Tibial nerve (tissue), 4 donors: ENCODE measurements at regions not wholly inside any gene's neighbourhood (a gene's known extent, or its start where the extent isn't known, plus 50 kb on each side); places are given as distances from the start of the nearest gene placed in this dataset.

Experiments used
- DNase-seq, 2 donors: peaks; one replicate each; pipeline ENCODE4 v3.0.0-alpha.2; 2019; ENCODE audit warnings: low spot score in 2 of 2
- H3K27ac ChIP-seq, 4 donors: fragments of 200-600 bp; sonication (generic) in 3 of 4; one replicate each; pipeline ENCODE4 v1.5.1; 2017 to 2019; ENCODE audit warnings: mild to moderate bottlenecking in 1 of 4
- H3K27me3 ChIP-seq, 2 donors: fragments of 200-600 bp; sonication (generic) in 1 of 2; one replicate each; pipeline versions ENCODE4 v1.5.1 to v1.6.0; 2017 to 2019
- H3K36me3 ChIP-seq, 3 donors: fragments of 200-600 bp; sonication (generic); one replicate each; pipeline ENCODE4 v1.5.1; 2018 to 2019
- H3K4me1 ChIP-seq, 4 donors: fragments of 200-600 bp; sonication (generic) in 3 of 4; one replicate each; pipeline ENCODE4 v1.5.1; 2017 to 2019
- H3K4me3 ChIP-seq, 4 donors: fragments of 200-600 bp; sonication (generic) in 3 of 4; one replicate each; pipeline ENCODE4 v1.5.1; 2017 to 2019; ENCODE audit warnings: mild to moderate bottlenecking in 1 of 4, moderate library complexity in 1 of 4
- H3K9me3 ChIP-seq, 4 donors: fragments of 200-600 bp; sonication (generic) in 3 of 4; one replicate each; pipeline ENCODE4 v1.5.1; 2017 to 2019
- CTCF ChIP-seq, 5 experiments: fragments of 200-600 bp in 3 of 5; fragments of 450-650 bp in 2 of 5; sonication (generic) in 3 of 5; IDR thresholded peaks; one replicate each; pipeline ENCODE4 v1.5.1; 2016 to 2019; ENCODE audit warnings: antibody characterized with exemption in 5 of 5, mild to moderate bottlenecking in 3 of 5, moderate library complexity in 2 of 5
- EP300 ChIP-seq, 2 donors: sonication (generic); formaldehyde crosslinking; IDR thresholded peaks; one replicate each; pipeline ENCODE4 v1.6.1; 2017; ENCODE audit warnings: antibody characterized with exemption in 2 of 2, mild to moderate bottlenecking in 1 of 2
- POLR2A ChIP-seq, 2 donors: fragments of 450-650 bp; IDR thresholded peaks; one replicate each; pipeline ENCODE4 v1.6.1; 2017; ENCODE audit warnings: antibody characterized with exemption in 2 of 2, mild to moderate bottlenecking in 2 of 2, moderate library complexity in 2 of 2
- whole genome bisulfite sequencing, 2 donors: methylation state at CpG; one replicate each; pipeline ENCODE4 v1.1.5; 2018; 5-methylcytosine and 5-hydroxymethylcytosine counted together

DNA sequence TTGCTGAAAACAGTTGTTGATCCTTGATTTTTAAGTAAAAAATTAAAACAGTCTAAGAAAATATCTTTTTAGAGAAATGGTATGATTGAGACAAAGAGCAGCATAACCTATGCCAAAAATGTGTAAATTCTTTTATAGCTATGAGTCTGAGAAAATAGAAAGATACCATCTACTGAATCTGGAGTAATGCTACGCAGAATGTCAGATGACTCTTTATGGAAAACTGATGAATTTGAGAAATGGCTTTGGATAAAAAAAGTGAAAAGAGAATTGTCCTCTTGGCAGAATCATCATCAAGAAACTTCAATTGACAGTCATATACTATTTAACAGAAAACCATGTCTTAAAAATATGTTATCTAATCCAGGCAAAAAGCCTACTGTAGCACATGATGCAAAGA is 183.1 kb downstream of the FAT4 start:
- no peak overlapping the region for H3K27ac ChIP-seq
- H3K4me3 ChIP-seq = no peak overlapping the region
- DNase-seq = no peak
- H3K4me1 ChIP-seq = no peaks in the 10 kb centered on the region
- no peaks in the 10 kb centered on the region for H3K9me3 ChIP-seq
- H3K27me3 ChIP-seq = no peaks in the 10 kb centered on the region
- H3K36me3 ChIP-seq = no peaks in the 10 kb centered on the region
- 89 to 97% methylated on average over 1 of the region's 1 CpG for WGBS, 2 donors
- TF ChIP-seq CTCF (IDR thresholded peaks at IDR 0.05) = no peak
- no peak for TF ChIP-seq POLR2A (IDR thresholded peaks at IDR 0.05)
- no peak for TF ChIP-seq EP300 (IDR thresholded peaks at IDR 0.05)

- H3K36me3 ChIP-seq = no peaks in the 10 kb centered on the region
- no peaks in the 10 kb centered on the region for H3K9me3 ChIP-seq
- no peak for DNase-seq
- H3K4me1 ChIP-seq = no peaks in the 10 kb centered on the region
- no peaks in the 10 kb centered on the region for H3K27me3 ChIP-seq
- H3K4me3 ChIP-seq = no peak overlapping the region
- TF ChIP-seq POLR2A (IDR thresholded peaks at IDR 0.05) = no peak
- TF ChIP-seq EP300 (IDR thresholded peaks at IDR 0.05) = no peak
- no peak for TF ChIP-seq CTCF (IDR thresholded peaks at IDR 0.05)
- H3K27ac ChIP-seq = no peak overlapping the region
- 90 to 94% methylated on average over 1 of the region's 1 CpG for WGBS, 2 donors
Observed at GRCh38 chr4:125498981-125499380, 184.2 kb downstream of the FAT4 start.

DNA sequence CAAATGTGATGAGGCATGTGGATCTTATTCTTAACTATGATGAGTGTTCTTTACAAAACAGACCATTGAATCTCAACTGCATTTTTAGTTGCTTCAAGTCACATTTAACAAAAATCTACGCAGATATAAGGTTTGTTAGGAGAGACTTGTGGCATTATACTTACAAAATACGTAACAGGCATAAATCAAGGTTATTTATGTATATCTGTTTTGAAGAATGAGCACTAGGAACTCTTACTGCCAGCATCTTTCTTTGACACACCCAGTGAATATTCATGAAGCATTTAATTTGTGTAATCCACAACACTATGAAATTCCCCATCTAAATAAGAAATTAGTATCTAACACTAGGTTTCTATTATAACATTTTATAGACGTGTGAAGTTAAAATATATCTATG is 186.3 kb downstream of the FAT4 start:
- H3K36me3 ChIP-seq = no peaks in the 10 kb centered on the region
- H3K27me3 ChIP-seq = no peaks in the 10 kb centered on the region
- no peak overlapping the region for H3K4me3 ChIP-seq
- no peak for DNase-seq
- WGBS, 2 donors = 90 to 98% methylated on average over 3 of the region's 3 CpGs
- H3K9me3 ChIP-seq = no peaks in the 10 kb centered on the region
- no peak overlapping the region for H3K27ac ChIP-seq
- no peaks in the 10 kb centered on the region for H3K4me1 ChIP-seq
- TF ChIP-seq EP300 (IDR thresholded peaks at IDR 0.05) (no peak), CTCF (IDR thresholded peaks at IDR 0.05) (no peak), POLR2A (IDR thresholded peaks at IDR 0.05) (no peak)

- 64 to 71% methylated on average over 4 of the region's 4 CpGs for WGBS, 2 donors
- TF ChIP-seq EP300 (IDR thresholded peaks at IDR 0.05) (no peak), CTCF (IDR thresholded peaks at IDR 0.05) (no peak)
Observed at GRCh38 chr4:125501568-125501967, 186.8 kb downstream of the FAT4 start.

DNA sequence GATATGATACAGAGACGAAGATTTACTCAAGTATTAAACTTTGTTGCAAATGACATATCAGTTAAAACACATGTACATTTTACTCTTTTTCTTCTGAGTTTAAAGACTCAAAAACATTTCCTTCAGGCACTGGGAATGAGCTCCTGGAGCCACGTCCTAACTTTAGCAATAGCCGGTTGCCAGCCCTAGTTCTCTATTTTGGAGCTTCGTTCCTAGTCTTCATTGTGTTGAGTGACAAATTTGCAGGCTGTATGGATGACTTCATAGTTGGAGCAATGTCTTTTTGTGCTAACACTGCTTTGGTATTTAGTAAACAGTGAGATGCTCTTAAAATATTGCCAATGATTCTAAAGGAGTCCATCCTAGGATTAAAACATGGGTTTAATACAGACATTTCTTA is 190.9 kb downstream of the FAT4 start:
- Histone ChIP-seq H3K27ac (no peak overlapping the region), H3K27me3 (no peaks in the 10 kb centered on the region), H3K4me3 (no peak overlapping the region), H3K9me3 (peaks cover 0 to 5% (median 0%) of the 10 kb centered on the region in 4 donors), H3K4me1 (no peaks in the 10 kb centered on the region), H3K36me3 (no peaks in the 10 kb centered on the region)
- TF ChIP-seq EP300 (IDR thresholded peaks at IDR 0.05) (no peak), POLR2A (IDR thresholded peaks at IDR 0.05) (no peak), CTCF (IDR thresholded peaks at IDR 0.05) (no peak)
- 61 to 65% methylated on average over 4 of the region's 4 CpGs for WGBS, 2 donors
- no peak for DNase-seq

More at GRCh38 chr4:125501568-125501967, 186.8 kb downstream of the FAT4 start:
- no peaks in the 10 kb centered on the region for H3K9me3 ChIP-seq
- no peaks in the 10 kb centered on the region for H3K36me3 ChIP-seq
- no peak overlapping the region for H3K4me3 ChIP-seq
- no peaks in the 10 kb centered on the region for H3K4me1 ChIP-seq
- no peak for DNase-seq
- no peak overlapping the region for H3K27ac ChIP-seq
- H3K27me3 ChIP-seq = no peaks in the 10 kb centered on the region
